Activated CD8-positive, alpha-beta memory T cell treated with anti-CD3 and anti-CD28 coated beads for 48 hours (primary cell): ENCODE measurements at regions not wholly inside any gene's neighbourhood (a gene's known extent, or its start where the extent isn't known, plus 50 kb on each side); places are given as distances from the start of the nearest gene placed in this dataset.

ENCODE experiments used
- DNase-seq, 3 experiments: peaks; one replicate each; pipeline ENCODE4 v3.0.0-alpha.2; 2020; ENCODE audit warnings: low read depth in 2 of 3, low spot score in 2 of 3

GRCh38 chr16:86766700-86767099 is 188.4 kb downstream of the FOXL1 start:
- no peak for DNase-seq

GRCh38 chr16:86768228-86768791 is 190.0 kb downstream of the FOXL1 start:
- no peak for DNase-seq

- DNase-seq = no peak
Observed at GRCh38 chr16:86768999-86769398, 190.7 kb downstream of the FOXL1 start.

- no peak for DNase-seq
Observed at GRCh38 chr16:86771506-86772460, 193.4 kb downstream of the FOXL1 start.

GRCh38 chr16:86772671-86773353 is 194.5 kb downstream of the FOXL1 start:
- DNase-seq = no peak

- no peak for DNase-seq
Observed at GRCh38 chr16:86773354-86773715, 195.0 kb downstream of the FOXL1 start.

GRCh38 chr16:86774931-86775330 is 196.6 kb downstream of the FOXL1 start:
- no peak for DNase-seq

GRCh38 chr16:86775511-86775921 is 197.2 kb downstream of the FOXL1 start:
- DNase-seq = no peak

- DNase-seq = no peak
Observed at GRCh38 chr16:86777381-86777946, 199.1 kb downstream of the FOXL1 start.

- no peak for DNase-seq
Observed at GRCh38 chr16:86778108-86778745, 199.9 kb downstream of the FOXL1 start.

- DNase-seq = no peak
Observed at GRCh38 chr16:86778978-86779377, 200.6 kb downstream of the FOXL1 start.

- no peak for DNase-seq
Observed at GRCh38 chr16:86781046-86781445, 202.7 kb downstream of the FOXL1 start.

- no peak for DNase-seq
Observed at GRCh38 chr16:86783636-86784626, 205.6 kb downstream of the FOXL1 start.

- no peak for DNase-seq
Observed at GRCh38 chr16:86786338-86786737, 208.0 kb downstream of the FOXL1 start.

- no peak for DNase-seq
Observed at GRCh38 chr16:86786994-86787393, 208.6 kb downstream of the FOXL1 start.

GRCh38 chr16:86787538-86787937 is 209.2 kb downstream of the FOXL1 start:
- DNase-seq = no peak

GRCh38 chr16:86789621-86790051 is 211.3 kb downstream of the FOXL1 start:
- DNase-seq = no peak

GRCh38 chr16:86791287-86792035 is 213.1 kb downstream of the FOXL1 start:
- DNase-seq = no peak

GRCh38 chr16:86794216-86794864 is 216.0 kb downstream of the FOXL1 start:
- no peak for DNase-seq
